H1 (cell line): ENCODE measurements at regions not wholly inside any gene's neighbourhood (a gene's known extent, or its start where the extent isn't known, plus 50 kb on each side); places are given as distances from the start of the nearest gene placed in this dataset.
A peak's percentile ranks its signal among the peaks of the same experiment; 100 is the strongest.

Source experiments
- CTCF ChIA-PET: fragments of 300-600 bp; sonication (Branson Sonifier 250); formaldehyde crosslinking; loops from one replicate; lab custom pipeline; 2021; ENCODE audit not compliant: partially characterized antibody; lab: Charles Lee
- POLR2A ChIA-PET: fragments of 300-600 bp; sonication (Branson Sonifier 250); formaldehyde crosslinking; loops from one replicate; lab custom pipeline; 2021; ENCODE audit warnings: inconsistent platforms; ENCODE audit not compliant: partially characterized antibody; lab: Charles Lee
- DNase-seq, 2 experiments: peaks; one replicate each; pipeline versions ENCODE4 v3.0.0 to v3.0.0-alpha.2; 2010 to 2022; ENCODE audit warnings: low spot score in 2 of 2, low read depth in 1 of 2, mixed read lengths in 1 of 2
- FAIRE-seq: peaks from 2 replicates; lab custom pipeline; 2011; peaks lifted over from hg19 to GRCh38; lab: Jason Lieb, UNC
- H2AFZ ChIP-seq: 2 replicates; pipeline ENCODE4 v1.8.1; 2012; ENCODE audit warnings: low read length, inconsistent platforms
- H2AK5ac ChIP-seq: 2 replicates; pipeline ENCODE4 v1.6.1; 2013; ENCODE audit warnings: low read depth, low read length
- H2BK120ac ChIP-seq: replicated peaks from 2 replicates; pipeline ENCODE3; 2013; ENCODE audit warnings: low read depth, low read length, inconsistent platforms
- H2BK12ac ChIP-seq: 2 replicates; pipeline ENCODE4 v1.6.1; 2013; ENCODE audit warnings: low read depth, low read length
- H2BK15ac ChIP-seq: 2 replicates; pipeline ENCODE4 v1.6.1; 2013; ENCODE audit warnings: low read length
- H2BK20ac ChIP-seq: 2 replicates; pipeline ENCODE4 v1.6.1; 2013; ENCODE audit warnings: low read length
- H2BK5ac ChIP-seq: 2 replicates; pipeline ENCODE4 v1.6.1; 2013; ENCODE audit warnings: low read depth, low read length
- H3K14ac ChIP-seq: 2 replicates; pipeline ENCODE4 v1.6.1; 2013; ENCODE audit warnings: inconsistent platforms; ENCODE audit not compliant: insufficient read length
- H3K18ac ChIP-seq: 2 replicates; pipeline ENCODE4 v1.6.1; 2013; ENCODE audit warnings: low read length; ENCODE audit errors: extremely low read depth
- H3K23ac ChIP-seq: 2 replicates; pipeline ENCODE4 v1.6.1; 2013; ENCODE audit warnings: inconsistent platforms; ENCODE audit not compliant: insufficient read length
- H3K23me2 ChIP-seq: 2 replicates; pipeline ENCODE4 v1.6.1; 2013; ENCODE audit warnings: low read depth, low read length
- H3K27ac ChIP-seq: 2 replicates; pipeline ENCODE4 v1.6.1; 2011; ENCODE audit warnings: low read depth, low read length, inconsistent platforms
- H3K27me3 ChIP-seq, 4 experiments: replicated peaks in 1 of 4; 1 replicate in 1 of 4; 2 replicates in 3 of 4; pipeline versions ENCODE4 v1.6.1 to v1.8.1; 2011 to 2013; ENCODE audit warnings: low read length in 3 of 4, mild to moderate bottlenecking in 3 of 4, inconsistent platforms in 2 of 4, mixed read lengths in 2 of 4, moderate library complexity in 1 of 4; ENCODE audit not compliant: control insufficient read depth in 3 of 4, insufficient read depth in 3 of 4; ENCODE audit errors: extremely low read depth in 1 of 4
- H3K36me3 ChIP-seq, 4 experiments: 2 replicates each; pipeline versions ENCODE4 v1.6.1 to v1.8.1; 2011 to 2013; ENCODE audit warnings: mild to moderate bottlenecking in 4 of 4, low read length in 3 of 4, moderate library complexity in 2 of 4, control low read depth in 1 of 4, inconsistent platforms in 1 of 4; ENCODE audit not compliant: insufficient read depth in 4 of 4, control insufficient read depth in 2 of 4
- H3K4ac ChIP-seq: replicated peaks from 2 replicates; pipeline ENCODE3; 2013; ENCODE audit warnings: low read length, low read depth, mixed read lengths, inconsistent platforms; ENCODE audit not compliant: insufficient read length
- H3K4me1 ChIP-seq, 4 experiments: replicated peaks in 1 of 4; 1 replicate in 1 of 4; 2 replicates in 3 of 4; pipeline versions ENCODE4 v1.6.1 to v1.8.1; 2011 to 2013; ENCODE audit warnings: low read length in 3 of 4, inconsistent platforms in 2 of 4, mixed read lengths in 1 of 4; ENCODE audit not compliant: insufficient read depth in 4 of 4, control insufficient read depth in 3 of 4
- H3K4me2 ChIP-seq, 2 experiments: 2 replicates each; pipeline versions ENCODE4 v1.6.1 to v1.8.1; 2011 to 2013; ENCODE audit warnings: low read depth in 2 of 2, low read length in 2 of 2, control low read depth in 1 of 2, inconsistent platforms in 1 of 2, mild to moderate bottlenecking in 1 of 2; ENCODE audit not compliant: insufficient read depth in 1 of 2
- H3K4me3 ChIP-seq, 4 experiments: fragments of 200-600, 300-600 bp in 1 of 4; sonication (generic), shearing (Covaris generic), sonication (Bioruptor Twin) in 1 of 4; 2 replicates each; pipeline versions ENCODE4 v1.5.1 to v1.8.1; 2011 to 2016; ENCODE audit warnings: low read length in 4 of 4, low read depth in 3 of 4, control low read depth in 2 of 4, inconsistent platforms in 2 of 4, mild to moderate bottlenecking in 2 of 4, mixed read lengths in 1 of 4, moderate library complexity in 1 of 4; ENCODE audit not compliant: insufficient read depth in 2 of 4; ENCODE audit errors: extremely low read depth in 1 of 4
- H3K56ac ChIP-seq: replicated peaks from 2 replicates; pipeline ENCODE3; 2013; ENCODE audit warnings: low read depth, mild to moderate bottlenecking, mixed read lengths, low read length, inconsistent platforms; ENCODE audit not compliant: insufficient read length
- H3K79me1 ChIP-seq: 2 replicates; pipeline ENCODE4 v1.6.1; 2013; ENCODE audit warnings: low read depth, low read length, control low read depth
- H3K79me2 ChIP-seq, 2 experiments: 2 replicates each; pipeline versions ENCODE4 v1.6.1 to v1.8.1; 2012 to 2013; ENCODE audit warnings: low read length in 2 of 2, mild to moderate bottlenecking in 2 of 2, inconsistent platforms in 1 of 2; ENCODE audit not compliant: insufficient read depth in 2 of 2, control insufficient read depth in 1 of 2
- H3K9ac ChIP-seq, 4 experiments: replicated peaks in 1 of 4; 1 replicate in 1 of 4; 2 replicates in 3 of 4; pipeline versions ENCODE4 v1.6.1 to v1.8.1; 2011 to 2013; ENCODE audit warnings: low read depth in 3 of 4, low read length in 3 of 4, control low read depth in 2 of 4, mild to moderate bottlenecking in 2 of 4, moderate library complexity in 2 of 4, inconsistent platforms in 1 of 4; ENCODE audit errors: extremely low read depth in 1 of 4
- H3K9me3 ChIP-seq, 2 experiments: 2 replicates each; pipeline versions ENCODE4 v1.6.1 to v1.8.1; 2012 to 2013; ENCODE audit warnings: mild to moderate bottlenecking in 2 of 2, moderate library complexity in 2 of 2, control low read depth in 1 of 2, inconsistent platforms in 1 of 2, low read depth in 1 of 2, low read length in 1 of 2, mixed read lengths in 1 of 2; ENCODE audit not compliant: insufficient read depth in 2 of 2
- H4K20me1 ChIP-seq, 2 experiments: replicated peaks in 1 of 2; 2 replicates each; pipeline versions ENCODE3 to v1.8.1; 2011 to 2013; ENCODE audit warnings: inconsistent platforms in 2 of 2, low read length in 2 of 2, mild to moderate bottlenecking in 1 of 2; ENCODE audit not compliant: insufficient read depth in 2 of 2, control insufficient read depth in 1 of 2
- H4K5ac ChIP-seq: 2 replicates; pipeline ENCODE4 v1.6.1; 2013; ENCODE audit warnings: low read length, low read depth, mixed read lengths, inconsistent platforms; ENCODE audit not compliant: insufficient read length
- H4K8ac ChIP-seq: 2 replicates; pipeline ENCODE4 v1.8.0; 2013; ENCODE audit warnings: mild to moderate bottlenecking, moderate library complexity, low read length, inconsistent platforms; ENCODE audit not compliant: insufficient read depth; ENCODE audit errors: extremely low read depth
- H4K91ac ChIP-seq: replicated peaks from 2 replicates; pipeline ENCODE3; 2013; ENCODE audit warnings: low read length, mixed read lengths, inconsistent platforms; ENCODE audit not compliant: insufficient read length
- BRCA1 ChIP-seq: IDR thresholded peaks from 2 replicates; pipeline ENCODE4 v1.6.1; 2012; ENCODE audit warnings: low read depth, low read length, improper control_type of control experiment
- CHD1 ChIP-seq: IDR thresholded peaks from 2 replicates; pipeline ENCODE4 v1.6.1; 2012; ENCODE audit warnings: low read depth, low read length, improper control_type of control experiment
- EGR1 ChIP-seq: IDR thresholded peaks from 2 replicates; pipeline ENCODE4 v1.6.1; 2011; ENCODE audit warnings: low read depth, low read length, borderline replicate concordance
- FOSL1 ChIP-seq: IDR thresholded peaks from 2 replicates; pipeline ENCODE4 v1.6.1; 2011; ENCODE audit warnings: mild to moderate bottlenecking, low read depth, low read length, moderate library complexity; ENCODE audit not compliant: insufficient read depth
- KDM5A ChIP-seq: fragments of 200-600 bp; IDR thresholded peaks from 2 replicates; pipeline ENCODE4 v1.7.1; 2012; ENCODE audit warnings: mild to moderate bottlenecking, low read length, inconsistent platforms, mixed read lengths
- PHF8 ChIP-seq: fragments of 200-600 bp; sonication (generic); conservative IDR thresholded peaks from 2 replicates; pipeline ENCODE4 v1.7.1; 2012; ENCODE audit warnings: low read depth, mild to moderate bottlenecking, inconsistent platforms, low read length, moderate library complexity
- POLR2AphosphoS5 ChIP-seq: IDR thresholded peaks from 2 replicates; pipeline ENCODE4 v1.6.1; 2011; ENCODE audit warnings: low read depth, low read length
- SIN3A ChIP-seq, 2 experiments: IDR thresholded peaks in 1 of 2; conservative IDR thresholded peaks in 1 of 2; 2 replicates each; pipeline ENCODE4 v1.6.1; 2011 to 2012; ENCODE audit warnings: low read length in 2 of 2, improper control_type of control experiment in 1 of 2, low read depth in 1 of 2, mild to moderate bottlenecking in 1 of 2
- SRF ChIP-seq: IDR thresholded peaks from 2 replicates; pipeline ENCODE4 v1.6.1; 2011; ENCODE audit warnings: mild to moderate bottlenecking, low read depth, low read length, moderate library complexity
- SUZ12 ChIP-seq: fragments of 200-600 bp; sonication (generic); IDR thresholded peaks from 2 replicates; pipeline ENCODE4 v1.6.1; 2012; ENCODE audit warnings: mild to moderate bottlenecking, inconsistent platforms, low read length, moderate library complexity, mixed read lengths
- TBP ChIP-seq: IDR thresholded peaks from 2 replicates; pipeline ENCODE4 v1.6.1; 2011; ENCODE audit warnings: low read depth, low read length, improper control_type of control experiment
- TCF12 ChIP-seq: IDR thresholded peaks from 2 replicates; pipeline ENCODE4 v1.6.1; 2011; ENCODE audit warnings: low read depth, mild to moderate bottlenecking, low read length
- YY1 ChIP-seq: IDR thresholded peaks from 2 replicates; pipeline ENCODE4 v1.6.1; 2011; ENCODE audit warnings: low read depth, mild to moderate bottlenecking, low read length
- WGBS, 2 experiments: shearing (Covaris generic) in 1 of 2; methylation state at CpG; one replicate each; pipeline versions ENCODE4 v1.1.6 to v1.1.7; 2013 to 2015; ENCODE audit warnings: low lambda C conversion rate in 2 of 2, mixed read lengths in 2 of 2, inconsistent platforms in 1 of 2, low coverage in 1 of 2, missing lambda C conversion rate in 1 of 2; ENCODE audit not compliant: insufficient replicate concordance in 2 of 2, insufficient coverage in 1 of 2, insufficient read length in 1 of 2; ENCODE audit errors: extremely low coverage in 1 of 2, missing lambda C conversion rate in 1 of 2; 5-methylcytosine and 5-hydroxymethylcytosine counted together

DNA sequence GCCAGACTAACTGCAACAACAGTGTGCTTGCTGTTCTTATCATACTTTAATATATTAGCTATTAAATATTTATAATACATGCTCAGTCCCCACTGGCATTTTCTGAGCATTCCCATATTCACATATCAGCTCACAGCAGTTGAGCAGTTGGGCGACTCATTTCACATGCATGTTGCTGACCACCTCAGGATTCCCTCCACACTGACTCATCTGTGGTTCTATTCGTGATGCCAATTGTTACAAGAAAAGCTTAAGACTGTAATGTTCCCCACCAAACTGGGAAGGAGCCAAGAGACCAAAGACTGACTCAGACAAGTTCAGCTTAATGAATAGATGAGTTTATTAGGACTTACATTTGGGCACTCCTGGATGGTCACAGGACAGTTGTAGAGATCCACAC lies 100.3 kb upstream of the KIF2B start:
- H3K14ac ChIP-seq: no peak overlapping the region
- H2BK12ac ChIP-seq: no peak overlapping the region
- no peaks in the 10 kb centered on the region for H3K27me3 ChIP-seq
- no peak overlapping the region for H2BK120ac ChIP-seq
- no peak overlapping the region for H4K8ac ChIP-seq
- no peak overlapping the region for H4K91ac ChIP-seq
- no peak overlapping the region for H3K4ac ChIP-seq
- no peak overlapping the region for H2AK5ac ChIP-seq
- H3K27ac ChIP-seq: no peak overlapping the region
- POLR2A ChIA-PET: no interaction called here
- 95% methylated on average over 2 of the region's 2 CpGs; no CpG with 5 or more reads in 1 of the 2 experiments for WGBS, 2 experiments
- no peak overlapping the region for H2BK20ac ChIP-seq
- no peaks in the 10 kb centered on the region for H3K23me2 ChIP-seq
- H2BK5ac ChIP-seq: no peak overlapping the region
- H3K4me1 ChIP-seq: no peaks in the 10 kb centered on the region
- 0 out of 2 replicates have a peak overlapping the region, but pooled peaks have one; percentile 50 for H2AFZ ChIP-seq
- H3K23ac ChIP-seq: no peak overlapping the region
- H4K20me1 ChIP-seq: no peaks in the 10 kb centered on the region
- H3K36me3 ChIP-seq: no peaks in the 10 kb centered on the region; a peak in 1 of 8 replicates
- DNase-seq (peak in 1 of 2 experiments; percentile 21), FAIRE-seq (no peak)
- TF ChIP-seq POLR2AphosphoS5 (no peak), SRF (no peak), TBP (no peak), EGR1 (no peak), SIN3A (conservative IDR thresholded peaks at IDR 0.05 in 1 of 2, IDR thresholded peaks at IDR 0.05 in 1 of 2; ENCODE audit: low read depth in 1 of 2, low read length in 2 of 2) (no peak), FOSL1 (no peak), YY1 (no peak), PHF8 (no peak), BRCA1 (no peak), CHD1 (no peak), TCF12 (no peak), SUZ12 (no peak), KDM5A (no peak)
- H4K5ac ChIP-seq: no peak overlapping the region
- no peak overlapping the region for H3K18ac ChIP-seq
- H3K4me2 ChIP-seq: no peak overlapping the region
- H3K9ac ChIP-seq: no peak overlapping the region
- H2BK15ac ChIP-seq: no peak overlapping the region
- peaks cover 9 to 12% of the 10 kb centered on the region in 2 experiments for H3K9me3 ChIP-seq
- CTCF ChIA-PET: interaction anchor here (1.4 kb wide), 1 partner anchor 8 kb away, joined by 5 read pairs; no protein-coding TSS in a partner anchor
- H3K79me2 ChIP-seq: no peaks in the 10 kb centered on the region
- H3K56ac ChIP-seq: no peak overlapping the region
- no peak overlapping the region for H3K4me3 ChIP-seq
- H3K79me1 ChIP-seq: no peaks in the 10 kb centered on the region
